Choroid plexus epithelial cell (primary cell): ENCODE measurements at regions not wholly inside any gene's neighbourhood (a gene's known extent, or its start where the extent isn't known, plus 50 kb on each side); places are given as distances from the start of the nearest gene placed in this dataset.

Source experiments
- DNase-seq: peaks from one replicate; pipeline ENCODE4 v3.0.0-alpha.2; 2010; ENCODE audit warnings: low read depth
- H3K4me3 ChIP-seq: 2 replicates; pipeline ENCODE4 v1.5.1; 2011; ENCODE audit warnings: low read depth, mild to moderate bottlenecking, control low read depth, low read length, moderate library complexity
- TF ChIP-seq, protein P1 (sequence below): conservative IDR thresholded peaks from 2 replicates; pipeline ENCODE4 v1.5.1; 2011; ENCODE audit warnings: low read depth, mild to moderate bottlenecking, control low read depth, inconsistent platforms, low read length, moderate library complexity

DNA sequence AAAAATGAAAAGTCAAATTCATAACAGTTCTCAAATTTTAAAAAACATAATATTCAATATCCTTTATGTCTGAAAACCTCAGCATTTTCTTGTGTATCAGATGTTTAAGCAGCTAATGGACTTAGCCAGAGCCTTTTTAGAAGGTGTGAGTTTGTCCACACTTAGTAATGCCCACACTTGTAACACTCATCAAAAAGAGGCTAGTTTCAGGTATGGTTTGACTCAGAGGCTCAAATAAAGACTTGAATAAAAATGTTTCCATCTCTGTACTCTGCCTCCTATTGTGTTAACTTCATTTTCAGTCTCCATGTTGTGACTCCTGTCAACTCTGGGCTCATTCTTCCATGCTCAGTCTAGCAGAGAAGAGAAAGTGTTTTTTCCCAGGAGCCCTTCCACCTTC, 311.6 kb downstream of the IRS1 start:
- DNase-seq, result no peak
- TF ChIP-seq, protein P1, sequence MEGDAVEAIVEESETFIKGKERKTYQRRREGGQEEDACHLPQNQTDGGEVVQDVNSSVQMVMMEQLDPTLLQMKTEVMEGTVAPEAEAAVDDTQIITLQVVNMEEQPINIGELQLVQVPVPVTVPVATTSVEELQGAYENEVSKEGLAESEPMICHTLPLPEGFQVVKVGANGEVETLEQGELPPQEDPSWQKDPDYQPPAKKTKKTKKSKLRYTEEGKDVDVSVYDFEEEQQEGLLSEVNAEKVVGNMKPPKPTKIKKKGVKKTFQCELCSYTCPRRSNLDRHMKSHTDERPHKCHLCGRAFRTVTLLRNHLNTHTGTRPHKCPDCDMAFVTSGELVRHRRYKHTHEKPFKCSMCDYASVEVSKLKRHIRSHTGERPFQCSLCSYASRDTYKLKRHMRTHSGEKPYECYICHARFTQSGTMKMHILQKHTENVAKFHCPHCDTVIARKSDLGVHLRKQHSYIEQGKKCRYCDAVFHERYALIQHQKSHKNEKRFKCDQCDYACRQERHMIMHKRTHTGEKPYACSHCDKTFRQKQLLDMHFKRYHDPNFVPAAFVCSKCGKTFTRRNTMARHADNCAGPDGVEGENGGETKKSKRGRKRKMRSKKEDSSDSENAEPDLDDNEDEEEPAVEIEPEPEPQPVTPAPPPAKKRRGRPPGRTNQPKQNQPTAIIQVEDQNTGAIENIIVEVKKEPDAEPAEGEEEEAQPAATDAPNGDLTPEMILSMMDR, result no peak
- H3K4me3 ChIP-seq, result no peak overlapping the region

GRCh38 chr2:226487573-226487972, 312.0 kb downstream of the IRS1 start:
- TF ChIP-seq, protein P1, result no peak
- H3K4me3 ChIP-seq, result no peak overlapping the region
- no peak for DNase-seq

DNA sequence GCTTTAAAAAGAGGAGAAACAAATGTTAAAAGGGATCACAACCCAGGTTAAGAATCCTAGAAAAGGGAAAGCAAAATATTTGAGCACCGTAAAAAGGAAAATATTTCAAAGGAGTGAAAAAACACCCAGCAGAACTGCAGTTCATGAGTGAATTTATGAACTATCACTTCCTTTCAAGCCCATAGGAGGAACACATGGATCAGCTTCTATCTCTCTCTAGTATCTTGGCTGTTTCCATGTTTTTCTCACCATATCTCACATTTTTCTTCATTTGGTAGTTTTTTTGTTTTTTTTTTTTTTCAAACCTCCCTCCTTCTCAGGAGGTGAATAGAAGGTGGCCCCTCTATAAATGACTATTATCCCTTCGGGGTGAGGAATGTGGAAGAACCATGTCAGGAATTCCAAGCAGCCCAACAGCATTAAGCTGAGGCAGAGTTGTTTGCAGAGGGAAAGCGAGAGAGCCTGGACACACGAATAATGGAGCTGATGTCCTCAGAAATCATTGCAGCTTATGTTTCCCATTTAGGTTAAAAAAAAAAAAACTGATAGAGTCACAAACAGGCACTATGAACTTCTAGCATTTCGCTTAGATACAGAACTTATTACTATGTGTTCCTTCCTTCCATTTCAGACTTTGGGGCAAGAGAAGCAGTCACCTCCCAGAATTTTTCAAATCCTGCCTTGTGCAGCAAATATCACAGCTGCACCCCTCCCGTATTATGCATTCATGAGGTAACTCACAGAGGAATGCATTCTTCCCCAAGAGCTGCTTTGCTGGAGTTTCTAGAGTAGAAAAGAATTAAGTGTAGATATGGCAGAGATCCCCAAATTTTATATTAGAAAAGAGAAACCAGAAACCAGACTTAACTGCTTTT, 315.6 kb downstream of the IRS1 start:
- DNase-seq, result peak; percentile 67
- TF ChIP-seq, protein P1, result no peak
- no peak overlapping the region for H3K4me3 ChIP-seq

DNA sequence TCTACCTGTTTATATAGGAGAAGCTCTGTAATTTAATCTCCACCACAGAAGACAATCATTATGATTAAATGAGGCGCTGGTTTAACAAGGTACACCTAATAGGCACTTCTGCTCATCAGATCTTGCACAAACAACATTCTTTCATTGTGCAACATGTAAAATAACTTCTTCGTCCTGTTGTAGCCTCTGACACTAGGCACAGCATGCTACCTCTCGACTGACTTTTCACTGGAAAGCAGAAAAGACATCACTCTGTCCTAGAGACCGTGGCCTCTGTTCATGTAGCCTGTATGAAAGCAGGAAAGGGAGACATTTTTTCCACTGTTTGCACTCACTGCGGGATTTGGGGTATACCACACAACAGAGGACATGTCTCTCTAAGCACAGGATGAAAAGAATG, 316.5 kb downstream of the IRS1 start:
- TF ChIP-seq, protein P1, result no peak
- DNase-seq, result peak; percentile 86
- H3K4me3 ChIP-seq, result no peak overlapping the region

DNA sequence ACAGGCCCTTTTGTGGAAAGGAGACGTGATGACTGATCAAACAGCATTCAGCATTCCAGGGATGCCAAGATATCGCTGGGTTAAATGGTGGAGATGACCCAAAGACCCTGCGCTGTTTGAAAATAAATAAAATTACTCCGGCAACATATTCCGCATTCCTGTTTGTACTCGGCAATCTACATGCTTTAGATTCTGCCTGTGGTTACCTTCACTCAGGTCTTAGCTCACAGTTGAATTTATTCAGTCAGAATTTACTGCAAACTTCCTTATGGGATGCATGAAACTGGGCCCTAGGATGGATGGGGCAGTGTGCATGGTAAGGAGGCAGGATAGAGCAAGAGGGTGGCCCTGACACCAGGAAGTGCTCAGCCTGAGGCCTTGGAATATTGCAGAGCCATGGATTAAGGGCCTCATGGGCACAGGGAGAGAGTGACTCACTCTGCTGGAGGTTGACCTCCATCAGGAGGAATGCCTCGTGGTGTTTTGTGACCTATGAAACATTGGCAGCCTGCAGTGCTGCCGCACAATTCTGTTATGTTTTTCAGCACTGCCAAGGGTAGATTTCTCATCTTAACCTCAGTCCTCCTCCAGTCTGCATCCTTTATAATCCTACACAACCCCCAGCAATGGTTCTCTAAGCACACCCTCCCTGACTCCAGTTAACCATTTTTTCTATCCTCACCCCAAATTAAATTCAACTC, 321.4 kb downstream of the IRS1 start:
- H3K4me3 ChIP-seq, result no peak overlapping the region
- TF ChIP-seq, protein P1, result no peak
- DNase-seq, result peak; percentile 96

- no peak for DNase-seq
- no peak overlapping the region for H3K4me3 ChIP-seq
- TF ChIP-seq, protein P1, result no peak
Measured at GRCh38 chr2:226477221-226478108, 322.2 kb downstream of the IRS1 start.
